NCI-H510A treated with DMSO at 0.1 percent for 48 hours (cell line): ENCODE measurements at regions not wholly inside any gene's neighbourhood (a gene's known extent, or its start where the extent isn't known, plus 50 kb on each side); places are given as distances from the start of the nearest gene placed in this dataset.
"Not testable (repeated sequence)": the region's sequence is repeated elsewhere in the genome, so short reads cannot be mapped to it uniquely, and the experiment has no call there.

Experiments
- DNase-seq: peaks from one replicate; lab custom pipeline; 2025; lab: John Stamatoyannopoulos, UW

DNA sequence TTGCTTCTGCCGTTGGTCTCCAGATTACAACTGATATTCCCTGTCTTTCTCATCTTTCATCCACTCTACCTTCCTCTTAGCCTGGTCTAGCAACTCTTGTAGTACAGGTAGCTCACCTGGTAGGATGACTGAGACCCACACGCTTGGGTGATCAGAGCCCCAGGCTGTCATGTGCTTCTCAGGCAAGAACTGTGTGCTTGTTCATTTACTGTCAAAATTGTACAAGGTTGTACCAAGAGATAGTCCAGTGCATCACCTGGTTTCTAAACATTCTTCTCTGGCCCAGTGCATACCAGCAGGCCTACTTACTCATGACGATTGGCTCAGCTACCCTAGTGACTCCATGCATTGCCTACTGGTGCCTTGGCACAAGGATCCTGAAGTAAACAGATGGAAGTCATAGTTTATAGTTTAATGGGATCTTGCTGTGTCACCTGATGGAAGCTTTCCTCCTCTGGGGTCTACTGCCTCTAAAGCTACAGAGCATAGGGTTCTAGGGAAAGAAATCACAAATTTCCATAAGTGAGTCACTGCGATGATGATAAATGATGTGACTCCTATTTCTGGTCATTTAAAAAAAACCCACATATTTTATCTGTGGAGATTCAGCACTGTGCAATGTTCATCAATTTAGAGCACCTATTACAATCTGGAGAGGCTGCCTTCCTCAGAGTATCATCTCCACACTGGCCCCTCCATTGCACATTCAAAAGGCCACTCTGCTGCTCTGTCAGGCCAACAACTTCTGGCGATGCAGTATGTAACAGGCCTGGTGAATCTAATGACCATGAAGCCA lies 481.8 kb upstream of the MEIS1 start:
- DNase-seq: no peak

DNA sequence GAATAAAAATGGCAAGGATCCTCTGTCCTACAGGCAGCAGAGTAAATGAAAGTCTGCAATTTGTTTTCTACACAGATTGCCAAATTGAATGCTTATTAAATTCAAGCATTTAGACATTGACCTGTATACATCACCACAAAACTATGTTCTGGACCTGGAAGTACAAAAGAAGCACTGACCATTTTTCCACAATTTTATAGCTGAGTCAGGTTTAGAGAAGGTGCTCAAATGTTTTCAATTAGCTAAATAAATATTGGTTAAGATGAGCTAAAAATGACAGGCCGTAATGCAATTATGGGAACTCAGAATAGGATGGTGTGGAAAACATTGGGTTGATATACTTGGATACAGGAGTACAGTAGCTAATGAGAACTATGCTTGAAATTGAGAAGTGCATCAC lies 490.7 kb upstream of the MEIS1 start:
- DNase-seq: no peak

DNA sequence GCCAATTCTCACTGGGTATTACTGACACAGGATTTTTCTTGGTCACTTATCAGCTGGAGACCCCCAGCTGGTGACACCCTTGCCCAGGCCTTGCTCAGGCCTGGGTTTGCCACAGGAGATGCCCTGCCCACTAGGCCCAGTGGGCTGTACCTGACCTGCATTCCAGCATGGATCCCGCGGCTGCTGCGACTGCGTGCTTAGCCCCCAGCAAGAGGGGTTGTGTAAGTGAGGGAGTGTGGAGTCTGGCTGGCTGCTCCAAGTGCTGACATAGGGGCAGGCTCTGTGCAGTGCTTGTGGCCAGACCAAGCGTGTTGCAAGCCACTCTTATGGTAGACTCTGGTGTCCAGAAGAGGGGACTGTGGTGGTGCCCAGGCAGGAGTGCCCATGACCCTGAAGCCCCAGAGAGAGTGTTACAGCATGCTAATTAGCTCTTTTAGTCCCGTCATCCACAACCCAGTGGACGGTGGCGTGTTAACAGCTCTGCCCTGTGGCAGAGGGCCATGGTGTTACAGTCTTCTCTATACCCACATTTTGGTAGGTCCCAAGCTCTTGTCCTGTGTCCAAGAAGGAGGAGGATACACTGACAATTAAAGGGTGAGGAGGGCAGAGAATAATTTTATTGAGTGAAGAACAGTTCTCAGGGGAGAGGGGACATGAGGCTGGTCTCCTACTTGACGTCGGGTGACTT lies 491.7 kb upstream of the MEIS1 start:
- DNase-seq: no peak

DNA sequence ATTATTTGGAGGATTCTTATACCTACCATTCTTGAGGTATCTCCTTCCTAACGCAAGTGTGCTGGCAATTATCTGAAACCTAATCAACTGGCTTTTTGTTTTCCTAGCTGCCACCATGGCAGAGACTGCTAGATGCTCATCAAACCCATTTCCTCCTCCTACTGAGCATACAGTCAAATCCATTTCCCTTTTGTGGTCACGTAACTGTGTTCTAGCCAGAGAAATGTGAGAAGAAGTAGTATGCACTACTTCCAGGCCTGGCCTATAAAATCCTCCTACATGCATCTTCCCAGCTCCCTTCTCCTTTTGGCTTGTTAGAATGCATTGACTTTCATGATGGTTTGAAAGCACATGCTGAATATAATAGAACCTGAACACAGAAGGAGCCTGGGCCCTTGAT lies 494.1 kb upstream of the MEIS1 start:
- no peak for DNase-seq

DNA sequence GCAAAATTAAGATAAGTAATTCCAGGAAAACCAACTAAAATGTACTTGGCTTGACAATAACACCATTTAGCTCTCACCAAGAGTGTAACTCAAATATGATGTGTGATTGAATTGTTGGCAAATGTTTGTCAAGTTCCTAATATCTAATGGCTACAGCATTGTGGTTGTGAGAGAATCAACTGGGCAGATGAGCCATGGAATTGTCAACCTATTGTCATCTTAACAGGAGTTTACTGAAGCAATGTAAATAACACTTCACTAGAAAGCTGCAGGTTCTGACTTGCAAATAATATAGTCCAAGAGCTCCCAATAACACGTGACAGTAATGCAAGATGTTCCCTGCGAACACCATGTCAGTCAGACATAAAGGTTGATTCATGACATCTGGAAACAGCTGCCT lies 495.2 kb upstream of the MEIS1 start:
- DNase-seq: peak; percentile 93

DNA sequence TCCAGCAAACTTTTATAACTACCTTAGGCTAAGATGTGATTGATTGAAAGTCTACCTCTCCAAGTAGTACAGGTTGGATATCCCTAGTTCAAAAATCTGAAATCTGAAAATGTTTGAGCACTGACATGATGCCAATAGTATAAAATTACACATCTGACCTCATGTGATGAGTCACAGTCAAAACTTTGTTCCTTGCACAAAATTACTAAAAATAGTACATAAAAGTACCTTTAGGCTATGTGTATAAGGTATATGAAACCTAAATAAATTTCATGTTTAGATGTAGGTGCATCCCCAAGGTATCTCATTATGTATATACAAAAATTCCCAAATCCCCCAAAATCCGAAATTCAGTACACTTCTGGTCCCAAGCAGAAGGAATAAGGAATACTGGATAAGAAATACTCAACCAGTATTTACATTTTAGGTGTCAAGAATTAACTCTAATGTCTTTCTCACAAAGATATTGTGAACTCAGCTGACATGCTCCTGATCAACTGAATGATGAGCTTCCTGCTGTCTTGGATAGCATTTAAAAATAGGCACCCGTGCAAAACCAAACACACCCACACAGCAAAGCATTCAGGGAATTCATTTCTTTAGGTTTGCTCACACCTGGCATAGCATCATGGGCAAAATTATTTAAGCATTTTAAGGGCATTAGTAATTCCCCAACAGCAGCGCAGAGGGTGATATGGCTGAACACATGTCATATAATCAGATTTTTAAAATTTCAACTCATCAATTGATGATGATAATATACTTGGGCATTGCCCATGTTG lies 497.4 kb upstream of the MEIS1 start:
- DNase-seq: no peak

DNA sequence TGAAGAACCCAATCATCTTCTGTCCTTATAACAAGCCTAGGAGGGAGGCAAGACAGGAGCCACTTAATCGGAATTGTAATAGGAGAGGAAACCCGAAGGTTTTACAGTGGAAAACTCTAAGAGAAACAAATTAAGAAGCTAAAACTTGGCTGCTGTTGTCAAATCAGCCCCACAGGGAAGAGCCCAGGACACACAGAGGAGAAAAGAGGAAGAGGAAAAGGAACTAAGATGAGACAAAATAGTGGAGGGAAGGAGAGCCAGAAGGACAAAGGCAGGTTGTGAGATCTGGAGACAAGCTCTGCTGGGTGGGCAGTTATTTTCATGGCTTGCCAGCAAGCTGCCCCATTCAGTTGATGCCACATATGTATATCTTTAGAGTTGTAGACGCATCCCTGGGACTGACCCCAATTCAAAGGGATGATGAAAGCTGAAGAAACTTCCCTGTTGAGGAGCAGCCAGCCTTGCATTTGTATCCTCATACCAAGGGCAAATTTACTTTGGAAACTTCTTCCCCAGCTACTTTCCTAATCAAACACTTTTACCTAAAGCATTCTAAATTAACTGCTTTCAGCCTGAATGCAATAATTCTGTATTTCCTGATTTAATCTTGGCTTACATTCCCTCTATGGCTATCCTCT lies 499.8 kb upstream of the MEIS1 start:
- no peak for DNase-seq

DNA sequence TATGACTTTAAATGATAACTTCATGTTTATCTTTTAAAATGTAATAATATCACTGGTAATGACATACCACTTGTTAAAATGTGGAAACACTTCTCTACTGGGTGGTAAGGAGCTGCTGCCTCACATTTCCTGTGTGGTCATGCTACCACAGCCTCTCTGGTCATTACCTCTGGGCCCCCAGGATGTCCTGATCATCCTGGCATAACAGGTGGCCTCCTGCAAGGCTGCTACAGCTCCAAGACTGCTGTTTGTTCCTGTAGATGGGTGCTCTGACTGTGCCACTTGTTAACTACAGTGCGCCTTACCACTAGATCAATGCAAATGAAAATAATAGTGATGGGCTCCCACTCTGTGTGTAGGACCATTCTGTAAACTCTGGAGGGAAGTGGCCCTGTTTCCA lies 500.2 kb upstream of the SPRED2 start:
- no peak for DNase-seq

DNA sequence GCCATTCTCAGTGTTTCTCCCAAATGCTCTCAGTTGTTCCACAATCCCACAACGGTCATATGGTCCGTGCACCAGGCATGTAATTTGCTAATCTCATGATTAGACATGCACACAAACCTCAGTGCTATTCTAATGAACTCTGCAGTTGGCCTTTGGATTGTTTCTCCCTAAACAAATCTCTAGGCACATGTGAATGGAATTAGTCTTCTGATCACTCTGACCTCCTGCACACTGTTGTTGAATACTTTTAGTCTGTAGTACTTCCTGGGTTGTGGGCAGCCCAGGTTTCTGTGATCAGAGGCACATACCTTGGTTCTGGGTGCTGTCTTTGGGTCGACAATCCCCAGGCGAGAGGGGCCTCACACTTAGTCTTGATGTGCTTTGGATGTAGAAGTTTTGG lies 498.7 kb upstream of the SPRED2 start:
- no peak for DNase-seq

DNA sequence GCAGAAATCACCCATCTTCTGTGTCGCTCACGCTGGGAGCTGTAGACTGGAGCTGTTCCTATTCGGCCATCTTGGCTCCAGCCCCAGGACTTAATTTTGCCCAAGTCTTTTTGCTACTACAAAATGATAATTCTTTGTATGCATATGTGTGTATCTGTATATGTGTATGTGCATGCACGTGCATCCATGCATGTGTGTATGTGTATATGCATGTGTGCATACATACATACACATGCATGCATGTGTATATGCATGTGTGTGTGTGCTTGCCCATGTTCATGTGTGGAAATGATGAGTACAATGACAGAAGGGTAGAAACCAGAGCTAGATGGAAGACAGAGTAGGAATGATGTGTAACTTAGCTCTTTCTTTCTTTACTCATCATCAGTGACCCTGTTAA lies 497.9 kb upstream of the SPRED2 start:
- DNase-seq: no peak

DNA sequence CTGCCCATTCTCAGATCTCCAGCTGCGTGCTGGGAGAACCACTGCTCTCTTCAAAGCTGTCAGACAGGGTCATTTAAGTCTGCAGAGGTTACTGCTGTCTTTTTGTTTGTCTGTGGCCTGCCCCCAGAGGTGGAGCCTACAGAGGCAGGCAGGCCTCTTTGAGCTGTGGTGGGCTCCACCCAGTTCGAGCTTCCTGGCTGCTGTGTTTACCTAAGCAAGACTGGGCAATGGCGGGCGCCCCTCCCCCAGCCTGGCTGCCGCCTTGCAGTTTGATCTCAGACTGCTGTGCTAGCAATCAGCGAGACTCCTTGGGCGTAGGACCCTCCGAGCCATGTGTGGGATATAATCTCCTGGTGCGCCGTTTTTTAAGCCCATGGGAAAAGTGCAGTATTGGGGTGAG lies 497.3 kb upstream of the SPRED2 start:
- DNase-seq: not testable (repeated sequence)

DNA sequence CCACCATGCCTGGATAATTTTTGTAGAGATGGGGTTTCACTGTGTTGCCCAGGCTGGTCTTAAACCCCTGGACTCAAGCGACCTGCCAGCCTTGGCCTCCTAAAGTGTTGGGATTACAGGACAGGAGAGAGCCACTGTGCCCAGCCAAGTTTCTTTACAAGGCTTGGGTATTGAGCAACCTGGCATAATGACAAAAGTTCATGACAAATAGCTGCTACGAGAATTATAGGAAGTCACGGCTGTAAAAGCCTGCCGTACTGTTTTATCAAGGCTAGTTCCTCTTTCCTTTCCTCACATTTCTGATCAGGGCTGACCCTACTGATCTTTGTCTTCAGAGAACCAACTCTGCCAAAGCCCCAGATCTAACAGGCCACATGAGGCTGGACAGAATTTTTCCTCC lies 490.4 kb upstream of the SPRED2 start:
- DNase-seq: no peak

DNA sequence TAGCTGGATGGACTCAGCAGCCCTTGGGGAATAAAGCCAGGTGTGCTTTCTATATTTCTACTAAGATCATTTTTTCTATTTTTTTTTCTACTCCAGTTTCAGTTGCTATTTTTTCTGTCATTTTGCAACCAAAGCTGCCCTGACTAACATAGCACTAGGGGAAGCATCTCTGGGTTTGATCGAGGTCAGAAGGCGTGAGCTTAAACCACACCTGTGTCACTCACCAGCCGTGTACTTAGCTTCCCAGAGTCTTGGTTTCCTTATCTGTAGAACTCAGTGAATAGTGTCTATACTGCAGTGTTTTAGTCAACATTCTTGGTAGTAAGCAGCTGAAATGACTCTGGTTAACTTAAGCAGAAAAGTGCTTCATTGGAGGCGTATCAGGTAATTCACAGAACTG lies 489.6 kb upstream of the SPRED2 start:
- DNase-seq: no peak

DNA sequence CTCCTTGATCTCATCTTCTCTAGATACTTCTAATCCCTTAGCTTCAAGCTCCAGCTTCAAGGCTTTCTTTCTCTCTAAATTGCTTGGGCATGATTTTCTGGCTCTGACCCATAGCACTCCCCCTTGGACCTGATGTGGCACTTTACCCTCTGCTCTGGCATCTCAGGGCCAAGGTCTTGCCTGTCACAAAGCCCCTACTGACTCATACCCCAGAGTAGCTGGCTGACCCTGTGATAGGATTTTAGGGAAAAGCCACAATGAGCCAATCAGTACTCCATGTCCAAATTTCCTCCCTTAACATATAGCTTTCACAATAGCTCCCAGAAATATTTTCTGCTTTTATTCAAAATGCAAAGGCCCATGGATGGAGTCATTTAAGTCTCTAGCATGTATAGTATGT lies 488.7 kb upstream of the SPRED2 start:
- DNase-seq: no peak

DNA sequence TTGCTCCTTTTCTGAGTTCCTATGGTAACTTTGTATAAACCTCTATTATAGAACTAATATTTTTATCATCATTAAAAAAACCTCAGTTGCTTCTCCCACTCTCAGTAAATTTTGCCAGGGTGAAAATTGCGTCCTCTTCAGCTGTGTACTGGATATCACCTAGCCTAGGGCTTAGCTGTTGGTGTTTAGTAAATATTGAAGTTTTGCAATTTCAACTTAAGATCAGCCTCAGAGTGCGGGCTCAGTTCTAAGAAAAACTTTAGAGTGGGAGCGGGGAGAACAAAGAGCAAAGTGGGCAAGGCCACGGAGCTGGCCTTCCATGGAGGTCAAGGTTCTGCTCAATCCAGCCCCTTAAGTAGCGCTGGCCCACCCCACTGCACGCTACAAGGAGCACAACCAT lies 488.3 kb upstream of the SPRED2 start:
- no peak for DNase-seq

DNA sequence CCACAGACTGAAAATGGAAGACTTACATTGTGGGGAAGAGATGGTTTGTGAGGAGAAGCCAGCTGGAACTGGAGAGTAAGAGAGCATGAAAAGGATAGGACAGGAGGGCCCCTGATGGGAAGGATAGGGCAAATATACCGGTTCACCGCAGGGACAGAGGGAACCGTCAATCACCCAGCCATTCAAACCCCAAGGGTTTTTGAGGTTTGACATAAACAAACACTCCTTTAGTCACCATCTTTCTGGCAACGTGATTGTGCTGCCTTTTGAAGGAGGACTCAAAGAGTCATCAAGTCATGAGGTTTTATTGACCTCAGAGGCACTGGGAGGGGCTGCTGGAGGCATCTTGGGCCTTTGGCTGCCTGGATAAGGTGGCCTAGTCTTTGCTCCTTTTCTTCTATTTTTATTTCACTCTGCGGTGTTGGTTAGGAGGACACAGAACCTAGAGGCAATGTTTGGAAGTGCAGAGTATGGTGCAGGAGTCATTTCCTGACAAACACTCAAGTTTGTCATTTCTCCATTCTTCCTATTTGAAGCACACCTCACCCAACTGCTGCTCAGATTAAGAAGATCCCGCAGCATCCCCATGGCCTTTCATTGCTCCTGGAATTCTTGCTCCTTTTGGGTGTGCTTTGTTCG lies 487.3 kb upstream of the SPRED2 start:
- peak; percentile 74 for DNase-seq

DNA sequence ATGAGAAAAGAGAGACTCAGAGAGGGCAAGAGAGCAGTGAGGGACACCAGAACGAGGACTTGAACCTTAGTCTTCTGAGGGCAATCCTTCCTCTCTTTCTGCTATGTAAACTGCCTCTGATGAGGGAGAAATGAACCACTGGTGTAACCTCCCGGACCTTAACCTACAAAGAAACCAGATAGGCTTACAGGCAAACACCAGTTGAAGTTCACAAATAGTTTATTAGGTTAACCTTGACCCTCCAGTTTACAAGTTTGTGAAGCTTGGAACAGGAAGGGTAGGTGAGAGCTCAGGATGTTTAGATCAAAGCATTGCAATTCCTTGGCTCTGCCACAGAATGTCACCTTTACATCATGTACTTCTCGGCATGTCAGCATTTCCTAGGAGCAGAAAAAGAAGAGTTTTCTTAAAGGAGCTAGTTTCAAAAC lies 486.4 kb upstream of the SPRED2 start:
- peak; percentile 25 for DNase-seq

DNA sequence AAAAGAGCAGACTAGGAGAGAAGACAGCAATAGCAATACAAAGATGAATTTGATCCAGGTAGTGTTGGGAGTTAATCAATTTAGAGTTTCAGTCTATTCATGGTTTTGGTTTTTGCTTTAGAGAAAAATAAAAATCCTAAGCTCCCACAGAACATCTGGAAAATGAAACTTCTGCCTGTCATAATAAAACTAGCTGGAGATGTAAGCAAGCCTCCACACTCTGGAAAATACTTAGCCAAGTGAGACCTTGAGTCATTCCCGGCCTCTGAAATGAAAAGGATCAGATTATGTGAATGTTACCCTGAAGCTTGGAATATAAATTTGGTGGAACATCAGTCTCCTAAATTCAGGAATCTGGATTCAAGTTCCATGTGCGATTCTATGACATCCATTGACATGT lies 485.6 kb upstream of the SPRED2 start:
- no peak for DNase-seq

DNA sequence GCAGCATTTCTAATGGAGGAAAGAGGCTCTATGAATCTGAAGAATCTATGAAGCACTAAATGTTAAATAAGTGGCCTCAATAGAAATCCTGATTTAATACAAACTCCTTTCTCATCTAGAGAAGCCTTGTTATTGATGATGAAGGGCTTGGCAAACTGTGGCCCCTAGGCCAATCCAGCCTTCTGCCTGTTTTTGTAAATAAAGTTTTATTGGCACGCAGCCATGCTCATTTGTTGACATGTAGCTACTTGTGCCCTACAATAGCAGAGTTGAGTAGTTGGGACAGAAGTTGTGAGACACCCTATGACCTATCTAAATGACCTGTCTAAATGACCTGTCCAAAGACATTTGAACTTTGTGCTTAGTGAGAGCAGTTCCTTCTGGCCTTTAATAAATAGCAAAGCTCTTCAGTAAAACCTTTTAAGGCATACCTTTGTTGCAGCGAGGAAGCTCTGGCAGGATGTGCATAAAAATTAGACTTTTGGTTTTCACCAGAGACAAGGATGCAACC lies 484.4 kb upstream of the SPRED2 start:
- DNase-seq: peak; percentile 7

DNA sequence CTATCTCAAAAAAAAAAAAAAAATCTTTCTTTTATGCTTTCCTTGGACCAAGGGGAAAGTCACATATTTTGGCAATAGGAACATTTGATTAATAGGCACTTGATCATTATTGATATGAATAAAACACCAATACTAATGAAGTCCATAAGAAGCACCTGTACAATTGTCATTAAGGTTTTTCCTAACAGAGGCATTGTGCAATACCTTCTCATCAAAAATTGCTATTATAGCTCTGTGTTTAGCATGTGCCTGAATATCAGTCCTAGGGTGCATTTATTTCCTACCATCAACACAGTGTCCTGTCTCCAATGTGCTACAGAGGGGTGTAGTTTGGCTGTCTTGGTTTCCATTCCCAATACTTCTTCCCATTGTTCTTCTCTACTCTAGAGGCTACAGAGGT lies 483.8 kb upstream of the SPRED2 start:
- no peak for DNase-seq

DNA sequence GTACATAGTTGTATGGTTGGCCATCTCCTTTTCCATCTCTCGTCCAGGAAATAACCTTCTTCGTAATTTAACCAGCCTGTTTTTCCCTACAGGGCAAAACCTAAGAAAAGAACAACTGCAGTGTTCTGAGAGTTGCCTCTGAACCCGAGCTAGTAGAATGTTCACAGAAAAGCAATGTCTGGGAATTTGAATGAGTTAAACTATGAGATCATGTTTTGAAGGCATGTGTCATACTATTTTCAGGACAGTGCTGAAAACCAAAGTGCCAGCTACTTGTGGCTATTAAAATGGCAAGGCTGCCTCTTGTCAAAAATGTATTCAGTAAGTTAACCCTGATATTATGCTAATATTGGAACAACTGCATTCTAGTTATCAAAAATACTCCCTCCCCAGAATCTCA lies 482.9 kb upstream of the SPRED2 start:
- no peak for DNase-seq
